ENCODE measurements at regions not wholly inside any gene's neighbourhood (a gene's known extent, or its start where the extent isn't known, plus 50 kb on each side); places are given as distances from the start of the nearest gene placed in this dataset.
"Not testable (repeated sequence)": the region's sequence is repeated elsewhere in the genome, so short reads cannot be mapped to it uniquely, and the experiment has no call there.

GRCh38 chr3:15996496-15996895, 178.0 kb upstream of the GALNT15 start:
- DNase-seq: not testable (repeated sequence)

DNA sequence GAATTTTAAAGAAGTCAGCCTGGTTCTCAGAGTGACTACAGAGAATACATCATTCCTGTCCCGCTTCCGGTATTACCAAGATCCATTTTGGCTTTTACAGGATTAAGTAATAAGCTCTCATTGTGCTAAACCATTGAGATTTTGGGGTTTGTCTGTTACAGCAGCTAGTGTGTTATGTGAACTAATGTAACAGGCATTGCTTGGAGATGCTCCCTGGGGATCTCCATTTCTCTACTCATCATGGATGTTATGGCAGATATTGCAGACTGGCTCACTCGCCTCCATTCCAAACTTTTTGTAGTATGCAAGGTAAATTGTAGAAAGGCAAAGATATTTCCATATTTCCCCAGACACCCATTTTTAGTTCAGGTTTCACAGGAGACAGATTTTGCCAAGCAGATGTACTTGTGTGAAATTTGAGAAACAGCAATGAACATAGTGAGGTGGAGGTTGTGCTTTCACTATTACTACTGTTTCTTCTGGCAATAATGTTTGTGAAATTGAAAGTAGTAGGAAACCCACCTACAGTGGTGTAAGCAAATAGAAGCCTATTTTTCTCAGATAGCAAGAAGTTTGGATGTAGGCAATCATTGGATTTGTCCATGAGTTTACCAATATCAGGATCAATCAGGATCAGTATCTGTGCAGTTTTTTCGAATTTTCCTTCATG, 177.1 kb upstream of the GALNT15 start:
- DNase-seq: no peak

- DNase-seq: no peak
Measured at GRCh38 chr3:15998911-15999310, 175.6 kb upstream of the GALNT15 start.

- DNase-seq: no peak
Measured at GRCh38 chr3:16004812-16005211, 169.7 kb upstream of the GALNT15 start.

GRCh38 chr3:16011376-16011775, 163.1 kb upstream of the GALNT15 start:
- no peak for DNase-seq

DNA sequence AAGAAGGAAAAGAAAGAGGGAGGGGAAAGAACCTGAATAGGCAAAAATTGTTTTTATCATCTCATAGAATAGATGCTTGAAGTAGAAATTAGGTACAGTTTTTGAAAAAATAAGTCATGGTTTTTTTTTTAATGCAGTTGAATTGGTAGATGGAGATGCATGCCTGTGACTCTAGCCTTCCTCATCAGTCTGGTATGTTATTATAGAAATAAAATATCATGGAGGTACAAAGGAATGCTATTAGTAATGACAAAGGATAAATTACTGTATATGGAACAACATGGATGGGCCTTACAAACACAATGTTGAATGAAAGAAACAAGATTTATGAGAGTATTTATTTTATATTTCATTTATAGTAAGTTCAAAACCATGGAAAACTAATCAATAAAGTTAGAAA, 162.4 kb upstream of the GALNT15 start:
- no peak for DNase-seq

GRCh38 chr3:16013568-16013967, 160.9 kb upstream of the GALNT15 start:
- no peak for DNase-seq

DNA sequence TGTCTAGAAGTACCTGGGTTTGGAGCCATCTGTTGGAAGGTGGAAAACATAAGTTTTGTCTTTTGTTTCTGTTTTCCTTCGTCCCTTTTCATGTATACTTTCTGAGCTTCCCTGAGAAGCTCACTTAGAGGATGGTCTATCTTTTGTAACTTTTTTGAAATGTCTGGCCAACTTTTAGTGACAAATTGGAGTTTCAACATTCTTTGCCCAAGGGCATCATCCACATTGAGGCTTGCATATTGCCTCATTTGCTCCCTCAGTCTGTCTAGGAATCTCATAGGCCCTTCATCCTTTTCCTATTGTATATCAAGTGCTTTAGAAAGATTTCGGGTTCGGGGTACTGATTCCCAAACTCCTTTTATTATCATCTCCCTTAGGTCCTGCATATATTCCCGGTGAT, 152.7 kb upstream of the GALNT15 start:
- not testable (repeated sequence) for DNase-seq

DNA sequence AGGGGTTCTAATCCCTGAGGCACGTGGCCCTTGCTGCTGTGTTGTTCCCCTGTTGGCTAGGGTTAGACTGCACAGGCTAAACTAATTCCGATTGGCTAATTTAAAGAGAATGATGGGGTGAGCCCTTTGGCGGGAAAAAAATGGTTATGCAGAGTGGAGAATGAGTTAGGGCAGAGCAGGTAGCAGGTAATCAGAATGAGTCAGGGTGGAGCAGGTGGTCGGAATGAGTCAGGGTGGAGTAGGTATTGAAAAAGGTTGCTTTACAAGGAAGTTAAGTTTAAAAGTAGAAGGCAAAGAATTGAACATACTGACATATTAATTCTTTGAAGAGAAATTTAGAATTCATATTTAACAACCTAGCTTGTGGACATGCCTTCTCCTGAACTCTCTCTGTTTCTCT, 150.6 kb upstream of the GALNT15 start:
- DNase-seq: not testable (repeated sequence)

- no peak for DNase-seq
Measured at GRCh38 chr3:16024548-16024947, 149.9 kb upstream of the GALNT15 start.

GRCh38 chr3:16026753-16027152, 147.7 kb upstream of the GALNT15 start:
- no peak for DNase-seq

DNA sequence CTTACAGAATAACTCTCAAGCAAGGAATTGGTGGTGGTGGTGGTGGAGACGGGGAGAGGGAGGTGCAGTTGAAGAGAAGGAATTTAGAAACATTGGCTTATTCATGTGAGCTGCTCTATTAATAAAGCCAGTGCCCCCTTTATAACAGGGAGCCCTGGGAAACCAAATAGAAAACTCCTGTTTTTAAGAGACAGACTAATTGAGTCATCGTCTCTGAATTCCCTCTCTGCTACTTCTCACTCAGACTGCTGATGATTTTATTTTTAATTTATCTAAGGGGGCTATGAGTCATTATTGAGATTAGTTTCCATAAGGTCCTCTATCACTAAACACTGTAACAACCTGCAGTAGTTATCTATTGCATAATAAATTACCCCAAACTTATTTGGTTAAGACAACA, 145.9 kb upstream of the GALNT15 start:
- DNase-seq: no peak

- no peak for DNase-seq
Measured at GRCh38 chr3:16030342-16030741, 144.1 kb upstream of the GALNT15 start.

DNA sequence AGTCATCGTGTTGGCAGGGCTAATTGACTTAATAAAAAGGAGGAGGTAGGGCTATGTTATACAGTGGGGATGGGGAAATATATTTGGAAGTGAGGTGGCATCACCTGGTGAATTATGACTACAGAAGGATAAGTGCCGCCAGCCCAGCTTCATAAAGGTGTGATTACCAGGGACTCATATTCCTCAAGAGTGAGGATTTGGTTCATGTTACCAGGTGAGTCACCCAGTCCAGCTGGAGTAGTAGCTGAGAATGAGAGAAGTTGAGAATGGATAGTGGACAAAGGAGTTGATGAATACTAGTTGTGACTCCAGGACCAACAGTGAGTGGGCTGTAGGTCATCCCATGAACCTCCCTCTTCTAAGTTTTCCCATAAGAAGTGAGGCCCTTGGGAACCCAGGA, 143.0 kb upstream of the GALNT15 start:
- no peak for DNase-seq

DNA sequence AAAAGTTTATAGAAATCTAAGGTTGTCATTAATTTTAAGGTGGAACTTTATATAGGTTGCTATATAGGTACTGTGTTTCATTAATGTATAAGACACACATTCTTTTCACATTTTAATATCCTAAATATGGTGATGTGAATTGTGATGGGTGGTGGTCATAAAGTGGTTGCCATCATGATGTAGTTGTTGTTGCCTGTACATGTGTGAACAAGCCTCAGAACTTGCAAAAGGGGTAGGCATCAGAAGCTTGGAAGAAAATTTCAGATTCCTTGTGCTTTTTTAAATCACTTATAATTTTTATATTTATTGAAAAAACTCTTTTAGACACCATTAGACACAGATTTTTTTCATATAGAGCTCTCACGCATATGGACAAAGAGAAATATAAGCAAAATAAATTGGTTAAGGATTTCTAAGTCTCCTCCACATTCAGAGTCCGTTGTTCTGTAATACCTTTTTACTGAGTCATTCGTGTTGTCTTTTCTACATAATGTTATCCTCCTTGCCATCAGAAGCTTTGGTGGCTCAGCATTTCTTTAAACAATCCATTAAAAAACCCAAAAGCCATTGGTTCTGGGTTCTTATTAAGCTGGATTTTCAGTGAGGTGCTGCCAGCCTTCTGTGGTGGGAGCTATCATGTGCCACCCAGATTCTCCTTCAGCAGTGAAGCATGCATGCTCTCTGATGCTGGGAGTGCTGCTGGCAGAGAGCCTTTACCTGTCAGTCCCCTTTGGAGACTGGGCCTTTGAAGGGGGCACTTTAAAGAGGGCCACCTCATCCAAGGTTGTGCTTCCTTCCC, 140.4 kb upstream of the GALNT15 start:
- DNase-seq: no peak

GRCh38 chr3:16040991-16041390, 133.5 kb upstream of the GALNT15 start:
- no peak for DNase-seq

- no peak for DNase-seq
Measured at GRCh38 chr3:16048435-16049318, 125.8 kb upstream of the GALNT15 start.

DNA sequence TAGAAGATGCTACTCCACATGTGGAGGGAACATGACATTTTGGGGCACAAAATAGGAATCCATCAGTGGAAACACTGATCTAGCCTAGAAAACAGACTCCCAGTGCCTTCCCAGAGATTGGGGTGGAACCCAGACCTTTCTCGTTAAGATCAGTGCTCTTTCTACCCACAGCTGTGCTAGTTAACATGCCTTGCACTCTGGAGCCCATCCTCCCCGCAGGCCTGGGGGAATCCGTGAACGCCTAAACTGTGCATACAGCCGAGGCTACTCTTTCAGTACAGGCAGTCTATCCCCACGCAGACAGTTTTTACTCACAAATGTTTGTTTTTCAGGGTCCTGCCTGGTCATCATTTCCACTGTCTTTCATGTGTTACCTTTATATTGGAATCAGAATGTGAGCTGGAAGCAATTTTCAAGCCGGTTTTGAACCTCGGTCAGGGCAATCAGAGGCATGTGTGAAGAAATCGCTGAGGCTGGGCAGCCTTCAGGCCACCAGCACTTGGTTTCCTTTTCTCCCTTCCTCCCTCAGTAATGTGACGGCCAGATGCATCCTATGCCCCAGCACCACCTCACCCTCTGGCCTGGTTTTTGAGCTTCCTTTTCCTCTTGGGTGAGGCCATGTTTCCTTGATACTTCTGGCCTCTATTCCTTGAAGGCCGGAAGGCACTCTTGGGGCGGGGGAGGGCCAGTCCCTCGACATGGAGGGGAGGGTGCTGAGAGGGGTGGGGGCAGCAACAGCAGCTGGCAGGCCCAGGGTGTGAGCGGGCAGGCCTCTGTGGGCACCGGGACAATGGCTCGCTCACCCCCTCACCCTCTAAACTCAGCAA, 123.6 kb upstream of the GALNT15 start:
- DNase-seq: no peak

GRCh38 chr3:16051691-16052090, 122.8 kb upstream of the GALNT15 start:
- no peak for DNase-seq

GRCh38 chr3:16052964-16053363, 121.5 kb upstream of the GALNT15 start:
- no peak for DNase-seq

- no peak for DNase-seq
Measured at GRCh38 chr3:16053794-16054193, 120.7 kb upstream of the GALNT15 start.

DNA sequence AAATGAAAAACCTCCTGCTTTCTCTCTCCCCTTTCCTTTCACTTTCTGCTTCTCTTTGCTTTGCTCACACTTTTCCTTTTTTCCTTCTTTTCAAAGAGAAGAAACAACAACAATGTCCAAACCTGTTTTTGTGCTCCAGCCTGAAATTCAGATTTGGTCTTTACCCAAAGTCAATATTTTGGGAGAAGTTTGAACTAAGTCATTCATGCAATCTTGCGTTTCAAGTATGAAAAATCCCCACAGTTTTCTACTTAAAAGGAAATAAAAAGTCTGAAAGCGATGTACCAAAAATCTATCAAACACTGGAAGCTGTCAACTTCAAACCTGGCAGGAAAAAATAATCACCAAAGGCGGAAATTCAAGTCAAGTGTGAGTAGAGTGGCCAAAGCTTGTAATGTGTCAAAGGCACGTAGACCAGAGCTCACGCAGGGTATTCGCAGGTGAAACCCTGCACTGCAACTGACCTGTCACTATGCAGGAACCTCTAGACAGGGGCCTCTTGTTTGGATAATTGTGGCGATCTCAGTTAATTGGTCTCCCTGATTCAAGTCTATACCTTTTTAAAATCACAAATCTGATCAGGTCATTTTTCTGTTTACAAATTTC, 118.8 kb upstream of the GALNT15 start:
- DNase-seq: no peak
